HCT116 (cell line): ENCODE measurements at regions not wholly inside any gene's neighbourhood (a gene's known extent, or its start where the extent isn't known, plus 50 kb on each side); places are given as distances from the start of the nearest gene placed in this dataset.

Experiments used
- ATAC-seq: fragments of 200-7000 bp; cut with Tn5 transposase; 2 replicates; pipeline ENCODE4 v1.9.1; 2020; ENCODE audit warnings: mild to moderate bottlenecking, moderate library complexity
- BruUV-seq: library from RNA; stranded (reverse); fragments of 400-500 nt; replicated peaks from 2 replicates; lab custom pipeline; 2021; lab: Mats Ljungman, UMichigan
- CTCF ChIA-PET: fragments of 300-600 bp; sonication (Branson Sonifier 250); formaldehyde crosslinking; loops from one replicate; lab custom pipeline; 2021; ENCODE audit warnings: antibody characterized with exemption; lab: Charles Lee
- POLR2A ChIA-PET: fragments of 300-600, 350-600 bp; sonication (Branson Sonifier 250); formaldehyde crosslinking; loops from one replicate; lab custom pipeline; 2021; ENCODE audit warnings: antibody characterized with exemption; lab: Charles Lee
- RAD21 ChIA-PET, 2 experiments: fragments of 300-600 bp; sonication (Branson Sonifier 250); formaldehyde crosslinking; loops; one replicate each; lab custom pipeline; 2023; ENCODE audit warnings: low total read pairs in 2 of 2; ENCODE audit not compliant: uncharacterized antibody in 2 of 2, unreplicated experiment in 2 of 2, low non-redundant PET in 1 of 2; lab: Charles Lee
- DNase-seq: peaks from one replicate; pipeline ENCODE4 v3.0.0-alpha.2; 2010; ENCODE audit warnings: low read depth, low spot score
- H2AFZ ChIP-seq: fragments of 200-600 bp; shearing (Covaris generic), sonication (generic); 2 replicates; pipeline ENCODE4 v1.6.1; 2017; ENCODE audit warnings: low read depth, mixed run types, mixed read lengths, antibody characterized with exemption, low read length; ENCODE audit not compliant: poor library complexity, severe bottlenecking
- H3K27ac ChIP-seq: 2 replicates; pipeline ENCODE4 v1.5.1; 2012; ENCODE audit warnings: low read depth, low read length
- H3K27me3 ChIP-seq: fragments of 200-600 bp; sonication (generic); 2 replicates; pipeline ENCODE4 v1.6.1; 2016; ENCODE audit warnings: mixed run types, low read length, mixed read lengths; ENCODE audit not compliant: insufficient read depth
- H3K36me3 ChIP-seq, 2 experiments: fragments of 200-500 bp in 1 of 2; fragments of 200-600 bp in 1 of 2; sonication (Bioruptor generic) in 1 of 2; sonication (generic) in 1 of 2; 2 replicates each; pipeline versions ENCODE4 v1.5.1 to v1.6.1; 2014 to 2016; ENCODE audit warnings: low read length in 2 of 2, inconsistent platforms in 1 of 2, mixed read lengths in 1 of 2, mixed run types in 1 of 2; ENCODE audit not compliant: insufficient read depth in 2 of 2, control insufficient read depth in 1 of 2
- H3K4me1 ChIP-seq, 2 experiments: fragments of 200-600 bp in 1 of 2; sonication (generic) in 1 of 2; 2 replicates each; pipeline versions ENCODE4 v1.5.1 to v1.6.1; 2012 to 2017; ENCODE audit warnings: low read length in 2 of 2, inconsistent platforms in 1 of 2, mild to moderate bottlenecking in 1 of 2, mixed read lengths in 1 of 2, mixed run types in 1 of 2, moderate library complexity in 1 of 2; ENCODE audit not compliant: insufficient read depth in 2 of 2, control insufficient read depth in 1 of 2
- H3K4me2 ChIP-seq: fragments of 200-600 bp; sonication (generic); 2 replicates; pipeline ENCODE4 v1.6.1; 2017; ENCODE audit warnings: mixed run types, low read length, mixed read lengths
- H3K4me3 ChIP-seq, 2 experiments: fragments of 200-600 bp in 1 of 2; sonication (generic) in 1 of 2; replicated peaks in 1 of 2; 2 replicates each; pipeline ENCODE4 v1.5.1; 2011 to 2016; ENCODE audit warnings: low read length in 2 of 2, control low read depth in 1 of 2, low read depth in 1 of 2, mild to moderate bottlenecking in 1 of 2, mixed read lengths in 1 of 2, mixed run types in 1 of 2
- H3K79me2 ChIP-seq: fragments of 200-600 bp; sonication (generic); 2 replicates; pipeline ENCODE4 v1.6.1; 2017; ENCODE audit warnings: mild to moderate bottlenecking, mixed run types, low read length, moderate library complexity, mixed read lengths; ENCODE audit not compliant: insufficient read depth
- H3K9ac ChIP-seq: fragments of 200-600 bp; sonication (generic); 2 replicates; pipeline ENCODE4 v1.6.1; 2016; ENCODE audit warnings: low read length, mixed read lengths
- H3K9me2 ChIP-seq: fragments of 200-600 bp; sonication (generic), shearing (Covaris generic); 2 replicates; pipeline ENCODE4 v1.6.1; 2017; ENCODE audit warnings: mixed run types, mild to moderate bottlenecking, moderate library complexity; ENCODE audit not compliant: insufficient read depth
- H3K9me3 ChIP-seq, 2 experiments: fragments of 200-500 bp in 1 of 2; fragments of 200-600 bp in 1 of 2; sonication (Bioruptor generic) in 1 of 2; sonication (generic) in 1 of 2; 2 replicates each; pipeline ENCODE4 v1.6.1; 2014 to 2017; ENCODE audit warnings: low read length in 2 of 2, mixed read lengths in 2 of 2, inconsistent platforms in 1 of 2, low read depth in 1 of 2, mild to moderate bottlenecking in 1 of 2, mixed run types in 1 of 2, moderate library complexity in 1 of 2; ENCODE audit not compliant: control insufficient read depth in 1 of 2, insufficient read depth in 1 of 2
- H4K20me1 ChIP-seq: fragments of 200-600 bp; sonication (generic), shearing (Covaris generic); 2 replicates; pipeline ENCODE4 v1.6.1; 2017; ENCODE audit warnings: mixed run types, mild to moderate bottlenecking, moderate library complexity; ENCODE audit not compliant: insufficient read depth
- CBX3 ChIP-seq: IDR thresholded peaks from 2 replicates; pipeline ENCODE4 v1.6.1; 2012; ENCODE audit warnings: low read depth
- ELF1 ChIP-seq: IDR thresholded peaks from 2 replicates; pipeline ENCODE4 v1.6.1; 2012; ENCODE audit warnings: low read depth, borderline replicate concordance
- EZH2 ChIP-seq: fragments of 200-600 bp; sonication (generic); IDR thresholded peaks from 2 replicates; pipeline ENCODE4 v1.6.1; 2017; ENCODE audit warnings: antibody characterized with exemption, mixed run types
- EZH2phosphoT487 ChIP-seq: fragments of 200-600 bp; IDR thresholded peaks from 2 replicates; pipeline ENCODE4 v1.6.1; 2018; ENCODE audit warnings: antibody characterized with exemption, borderline replicate concordance
- FOSL1 ChIP-seq: IDR thresholded peaks from 2 replicates; pipeline ENCODE4 v1.6.1; 2012; ENCODE audit warnings: low read depth
- POLR2AphosphoS5 ChIP-seq: IDR thresholded peaks from 2 replicates; pipeline ENCODE4 v1.6.1; 2011; ENCODE audit warnings: mild to moderate bottlenecking, low read depth, low read length, moderate library complexity
- SIN3A ChIP-seq: IDR thresholded peaks from 2 replicates; pipeline ENCODE4 v1.6.1; 2012; ENCODE audit warnings: low read depth
- YY1 ChIP-seq: IDR thresholded peaks from 2 replicates; pipeline ENCODE4 v1.6.1; 2011; ENCODE audit warnings: low read length, low read depth, moderate library complexity, mild to moderate bottlenecking; ENCODE audit not compliant: insufficient replicate concordance; ENCODE audit errors: extremely low read depth
- ZFX ChIP-seq: fragments of 450-650 bp; IDR thresholded peaks from 2 replicates; pipeline ENCODE4 v1.6.1; 2017
- ZNF274 ChIP-seq: fragments of 200-500 bp; sonication (Bioruptor generic); IDR thresholded peaks from 2 replicates; pipeline ENCODE4 v1.6.1; 2014; ENCODE audit warnings: mild to moderate bottlenecking, low read depth, low read length, inconsistent platforms
- intact Hi-C: fragments of 100-400 bp; cut with micrococcal nuclease; formaldehyde crosslinking; loops from 2 replicates; pipeline ENCODE4 v1.10.0; 2022
- TF ChIP-seq, protein P1 (sequence below): IDR thresholded peaks from 2 replicates; pipeline ENCODE4 v1.6.1; 2012
- TF ChIP-seq, protein P2 (sequence below): IDR thresholded peaks from 2 replicates; pipeline ENCODE4 v1.6.1; 2012
- TF ChIP-seq, protein P3 (sequence below), 3 experiments: fragments of 200-600 bp in 1 of 3; sonication (generic) in 1 of 3; IDR thresholded peaks in 2 of 3; conservative IDR thresholded peaks in 1 of 3; 2 replicates each; pipeline ENCODE4 v1.5.1; 2012 to 2017; ENCODE audit warnings: low read depth in 2 of 3, low read length in 2 of 3, antibody characterized with exemption in 1 of 3, borderline replicate concordance in 1 of 3, control low read depth in 1 of 3, mild to moderate bottlenecking in 1 of 3, mixed read lengths in 1 of 3, mixed run types in 1 of 3, moderate library complexity in 1 of 3; ENCODE audit not compliant: insufficient read depth in 1 of 3
- TF ChIP-seq, protein P4 (sequence below): IDR thresholded peaks from 2 replicates; pipeline ENCODE4 v1.6.1; 2012; ENCODE audit warnings: low read depth

DNA sequence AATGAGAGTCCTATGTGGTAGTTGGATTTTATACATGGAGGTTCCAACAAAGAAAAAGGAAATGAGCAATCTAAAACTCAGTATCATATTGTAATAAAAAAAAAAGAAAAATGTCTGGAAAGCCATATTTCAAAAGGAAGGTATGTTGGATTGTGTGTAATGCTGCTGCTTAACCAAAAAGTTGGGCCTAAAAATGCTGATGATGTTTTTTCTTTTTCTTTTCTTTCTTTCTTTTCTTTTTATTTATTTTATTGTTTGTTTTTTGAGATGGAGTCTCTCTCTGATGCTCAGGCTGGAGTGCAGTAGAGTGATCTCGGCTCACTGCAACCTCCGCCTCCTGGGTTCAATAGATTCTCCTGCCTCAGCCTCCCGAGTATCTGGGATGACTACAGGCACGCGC is 1424.0 kb upstream of the CDH6 start:
- no peak overlapping the region for H3K27ac ChIP-seq
- H2AFZ ChIP-seq: no peak overlapping the region
- DNase-seq (no peak), ATAC-seq (no peak)
- RAD21 ChIA-PET: no interaction called here
- TF ChIP-seq, protein P1, sequence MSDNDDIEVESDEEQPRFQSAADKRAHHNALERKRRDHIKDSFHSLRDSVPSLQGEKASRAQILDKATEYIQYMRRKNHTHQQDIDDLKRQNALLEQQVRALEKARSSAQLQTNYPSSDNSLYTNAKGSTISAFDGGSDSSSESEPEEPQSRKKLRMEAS: no peak
- no peak for TF ChIP-seq ELF1
- TF ChIP-seq ZFX: no peak
- no peak for TF ChIP-seq SIN3A
- TF ChIP-seq, protein P2, sequence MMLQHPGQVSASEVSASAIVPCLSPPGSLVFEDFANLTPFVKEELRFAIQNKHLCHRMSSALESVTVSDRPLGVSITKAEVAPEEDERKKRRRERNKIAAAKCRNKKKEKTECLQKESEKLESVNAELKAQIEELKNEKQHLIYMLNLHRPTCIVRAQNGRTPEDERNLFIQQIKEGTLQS: no peak
- no peak for TF ChIP-seq POLR2AphosphoS5
- TF ChIP-seq EZH2phosphoT487: no peak
- TF ChIP-seq, protein P3, sequence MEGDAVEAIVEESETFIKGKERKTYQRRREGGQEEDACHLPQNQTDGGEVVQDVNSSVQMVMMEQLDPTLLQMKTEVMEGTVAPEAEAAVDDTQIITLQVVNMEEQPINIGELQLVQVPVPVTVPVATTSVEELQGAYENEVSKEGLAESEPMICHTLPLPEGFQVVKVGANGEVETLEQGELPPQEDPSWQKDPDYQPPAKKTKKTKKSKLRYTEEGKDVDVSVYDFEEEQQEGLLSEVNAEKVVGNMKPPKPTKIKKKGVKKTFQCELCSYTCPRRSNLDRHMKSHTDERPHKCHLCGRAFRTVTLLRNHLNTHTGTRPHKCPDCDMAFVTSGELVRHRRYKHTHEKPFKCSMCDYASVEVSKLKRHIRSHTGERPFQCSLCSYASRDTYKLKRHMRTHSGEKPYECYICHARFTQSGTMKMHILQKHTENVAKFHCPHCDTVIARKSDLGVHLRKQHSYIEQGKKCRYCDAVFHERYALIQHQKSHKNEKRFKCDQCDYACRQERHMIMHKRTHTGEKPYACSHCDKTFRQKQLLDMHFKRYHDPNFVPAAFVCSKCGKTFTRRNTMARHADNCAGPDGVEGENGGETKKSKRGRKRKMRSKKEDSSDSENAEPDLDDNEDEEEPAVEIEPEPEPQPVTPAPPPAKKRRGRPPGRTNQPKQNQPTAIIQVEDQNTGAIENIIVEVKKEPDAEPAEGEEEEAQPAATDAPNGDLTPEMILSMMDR (IDR thresholded peaks at IDR 0.05 in 2 of 3, conservative IDR thresholded peaks at IDR 0.05 in 1 of 3; ENCODE audit: borderline replicate concordance in 1 of 3, insufficient read depth in 1 of 3, low read depth in 2 of 3, low read length in 2 of 3): no peak
- no peaks in the 10 kb centered on the region for H4K20me1 ChIP-seq
- CTCF ChIA-PET: no interaction called here
- no peak overlapping the region for H3K9ac ChIP-seq
- H3K4me2 ChIP-seq: no peak overlapping the region
- no peaks in the 10 kb centered on the region for H3K36me3 ChIP-seq
- H3K79me2 ChIP-seq: no peaks in the 10 kb centered on the region
- intact Hi-C loops: no loop called here
- H3K9me3 ChIP-seq: peaks cover 7 to 8% of the 10 kb centered on the region in 2 experiments; a peak in 2 of 4 replicates
- H3K27me3 ChIP-seq: no peaks in the 10 kb centered on the region
- BruUV-seq: no TSS peak
- H3K4me1 ChIP-seq: no peaks in the 10 kb centered on the region
- no peak overlapping the region for H3K4me3 ChIP-seq
- POLR2A ChIA-PET: no interaction called here
- H3K9me2 ChIP-seq: no peaks in the 10 kb centered on the region

DNA sequence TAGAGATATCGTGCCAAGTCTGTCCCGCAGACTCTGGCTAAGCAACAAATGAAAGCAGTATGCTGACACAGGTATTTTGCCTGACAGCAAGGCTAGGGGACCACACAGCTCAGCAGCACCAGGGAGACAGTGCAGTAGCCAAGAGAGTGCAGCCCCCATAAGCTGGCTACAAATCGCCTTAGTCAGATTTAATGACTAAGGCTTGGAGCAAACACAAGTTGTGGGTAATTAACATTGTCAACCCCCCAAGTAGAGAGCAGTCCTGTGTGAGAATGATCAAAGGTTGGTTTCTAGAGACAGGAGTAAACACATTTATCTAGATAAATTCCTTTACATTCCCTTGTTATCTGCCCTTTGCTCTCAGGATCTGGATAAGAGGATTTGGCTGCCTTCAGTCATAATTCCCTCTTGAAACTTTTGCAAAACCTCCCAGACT is 1434.5 kb upstream of the CDH6 start:
- CTCF ChIA-PET: no interaction called here
- DNase-seq (no peak), ATAC-seq (no peak)
- no peaks in the 10 kb centered on the region for H4K20me1 ChIP-seq
- no peaks in the 10 kb centered on the region for H3K79me2 ChIP-seq
- H3K9ac ChIP-seq: no peak overlapping the region
- H3K27me3 ChIP-seq: no peaks in the 10 kb centered on the region
- no peaks in the 10 kb centered on the region for H3K4me1 ChIP-seq
- H2AFZ ChIP-seq: no peak overlapping the region
- H3K4me2 ChIP-seq: no peak overlapping the region
- intact Hi-C loops: no loop called here
- H3K9me2 ChIP-seq: no peaks in the 10 kb centered on the region
- H3K27ac ChIP-seq: no peak overlapping the region
- POLR2A ChIA-PET: no interaction called here
- H3K4me3 ChIP-seq: no peak overlapping the region
- RAD21 ChIA-PET: no interaction called here
- no TSS peak for BruUV-seq
- H3K9me3 ChIP-seq: peaks cover 5 to 14% of the 10 kb centered on the region in 2 experiments; a peak in 3 of 4 replicates
- no peaks in the 10 kb centered on the region for H3K36me3 ChIP-seq
- no peak for TF ChIP-seq ZNF274
- TF ChIP-seq YY1: no peak
- no peak for TF ChIP-seq FOSL1
- TF ChIP-seq ELF1: no peak
- no peak for TF ChIP-seq CBX3
- TF ChIP-seq, protein P4, sequence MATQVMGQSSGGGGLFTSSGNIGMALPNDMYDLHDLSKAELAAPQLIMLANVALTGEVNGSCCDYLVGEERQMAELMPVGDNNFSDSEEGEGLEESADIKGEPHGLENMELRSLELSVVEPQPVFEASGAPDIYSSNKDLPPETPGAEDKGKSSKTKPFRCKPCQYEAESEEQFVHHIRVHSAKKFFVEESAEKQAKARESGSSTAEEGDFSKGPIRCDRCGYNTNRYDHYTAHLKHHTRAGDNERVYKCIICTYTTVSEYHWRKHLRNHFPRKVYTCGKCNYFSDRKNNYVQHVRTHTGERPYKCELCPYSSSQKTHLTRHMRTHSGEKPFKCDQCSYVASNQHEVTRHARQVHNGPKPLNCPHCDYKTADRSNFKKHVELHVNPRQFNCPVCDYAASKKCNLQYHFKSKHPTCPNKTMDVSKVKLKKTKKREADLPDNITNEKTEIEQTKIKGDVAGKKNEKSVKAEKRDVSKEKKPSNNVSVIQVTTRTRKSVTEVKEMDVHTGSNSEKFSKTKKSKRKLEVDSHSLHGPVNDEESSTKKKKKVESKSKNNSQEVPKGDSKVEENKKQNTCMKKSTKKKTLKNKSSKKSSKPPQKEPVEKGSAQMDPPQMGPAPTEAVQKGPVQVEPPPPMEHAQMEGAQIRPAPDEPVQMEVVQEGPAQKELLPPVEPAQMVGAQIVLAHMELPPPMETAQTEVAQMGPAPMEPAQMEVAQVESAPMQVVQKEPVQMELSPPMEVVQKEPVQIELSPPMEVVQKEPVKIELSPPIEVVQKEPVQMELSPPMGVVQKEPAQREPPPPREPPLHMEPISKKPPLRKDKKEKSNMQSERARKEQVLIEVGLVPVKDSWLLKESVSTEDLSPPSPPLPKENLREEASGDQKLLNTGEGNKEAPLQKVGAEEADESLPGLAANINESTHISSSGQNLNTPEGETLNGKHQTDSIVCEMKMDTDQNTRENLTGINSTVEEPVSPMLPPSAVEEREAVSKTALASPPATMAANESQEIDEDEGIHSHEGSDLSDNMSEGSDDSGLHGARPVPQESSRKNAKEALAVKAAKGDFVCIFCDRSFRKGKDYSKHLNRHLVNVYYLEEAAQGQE: no peak
- TF ChIP-seq EZH2: no peak
